ENCODE measurements at regions not wholly inside any gene's neighbourhood (a gene's known extent, or its start where the extent isn't known, plus 50 kb on each side); places are given as distances from the start of the nearest gene placed in this dataset.

GRCh38 chr9:87007711-87008366, 60.5 kb upstream of the GAS1 start:
- Histone ChIP-seq H3K9me3 (no peaks in the 10 kb centered on the region), H3K27me3 (ENCODE audit: low read depth) (no peaks in the 10 kb centered on the region), H3K4me3 (no peak overlapping the region), H3K36me3 (no peaks in the 10 kb centered on the region), H3K27ac (no peak overlapping the region), H3K4me1 (no peaks in the 10 kb centered on the region)
- TF ChIP-seq CTCF (IDR thresholded peaks at IDR 0.05) = no peak
- intact Hi-C loops (cut with DNase I) = no loop called here
- no peak for ATAC-seq
- no peak for DNase-seq

- Histone ChIP-seq H3K9me3 (no peaks in the 10 kb centered on the region), H3K27me3 (ENCODE audit: low read depth) (no peaks in the 10 kb centered on the region), H3K4me1 (no peaks in the 10 kb centered on the region), H3K27ac (no peak overlapping the region), H3K4me3 (no peak overlapping the region), H3K36me3 (no peaks in the 10 kb centered on the region)
- DNase-seq (no peak), ATAC-seq (no peak)
- intact Hi-C loops (cut with DNase I) = no loop called here
- TF ChIP-seq CTCF (IDR thresholded peaks at IDR 0.05) = no peak
Observed at GRCh38 chr9:87008667-87009066, 61.4 kb upstream of the GAS1 start.

- ATAC-seq = no peak
- intact Hi-C loops (cut with DNase I) = no loop called here
- Histone ChIP-seq H3K4me1 (no peaks in the 10 kb centered on the region), H3K4me3 (no peak overlapping the region), H3K27me3 (ENCODE audit: low read depth) (no peaks in the 10 kb centered on the region), H3K36me3 (no peaks in the 10 kb centered on the region), H3K27ac (no peak overlapping the region), H3K9me3 (no peaks in the 10 kb centered on the region)
- TF ChIP-seq CTCF (IDR thresholded peaks at IDR 0.05) = no peak
- DNase-seq = no peak
Observed at GRCh38 chr9:87010626-87011025, 63.3 kb upstream of the GAS1 start.

GRCh38 chr9:87011551-87011950, 64.2 kb upstream of the GAS1 start:
- ATAC-seq (no peak), DNase-seq (no peak)
- H3K27ac ChIP-seq = no peak overlapping the region
- no peaks in the 10 kb centered on the region for H3K4me1 ChIP-seq
- H3K36me3 ChIP-seq = no peaks in the 10 kb centered on the region
- H3K9me3 ChIP-seq = no peaks in the 10 kb centered on the region
- H3K4me3 ChIP-seq = no peak overlapping the region
- intact Hi-C loops (cut with DNase I) = no loop called here
- TF ChIP-seq CTCF (IDR thresholded peaks at IDR 0.05) = no peak
- H3K27me3 ChIP-seq (ENCODE audit: low read depth) = no peaks in the 10 kb centered on the region

- Histone ChIP-seq H3K9me3 (no peaks in the 10 kb centered on the region), H3K4me1 (no peaks in the 10 kb centered on the region), H3K27ac (no peak overlapping the region), H3K27me3 (ENCODE audit: low read depth) (no peaks in the 10 kb centered on the region), H3K4me3 (no peak overlapping the region), H3K36me3 (no peaks in the 10 kb centered on the region)
- intact Hi-C loops (cut with DNase I) = no loop called here
- no peak for ATAC-seq
- TF ChIP-seq CTCF (IDR thresholded peaks at IDR 0.05) = no peak
- DNase-seq = no peak
Observed at GRCh38 chr9:87013490-87013889, 66.2 kb upstream of the GAS1 start.
